Endothelial cell of umbilical vein (primary cell): ENCODE measurements at regions not wholly inside any gene's neighbourhood (a gene's known extent, or its start where the extent isn't known, plus 50 kb on each side); places are given as distances from the start of the nearest gene placed in this dataset.
"Not testable (repeated sequence)": the region's sequence is repeated elsewhere in the genome, so short reads cannot be mapped to it uniquely, and the experiment has no call there.

Experiments
- BruUV-seq: library from RNA; stranded (reverse); fragments of 400-500 nt; replicated peaks from 2 replicates; lab custom pipeline; 2021; lab: Mats Ljungman, UMichigan
- CTCF ChIA-PET: fragments of 300-600, 350-600 bp; sonication (Branson Sonifier 250); formaldehyde crosslinking; loops from one replicate; lab custom pipeline; 2021; ENCODE audit warnings: antibody characterized with exemption, inconsistent platforms; lab: Charles Lee
- POLR2A ChIA-PET: fragments of 300-600, 350-600 bp; sonication (Branson Sonifier 250); formaldehyde crosslinking; loops from one replicate; lab custom pipeline; 2021; ENCODE audit warnings: antibody characterized with exemption, inconsistent platforms; lab: Charles Lee
- DNase-seq: peaks from one replicate; pipeline ENCODE4 v3.0.0-alpha.2; 2011; ENCODE audit warnings: low read depth, low spot score
- FAIRE-seq: peaks from 2 replicates; lab custom pipeline; 2011; peaks lifted over from hg19 to GRCh38; lab: Jason Lieb, UNC
- H2AFZ ChIP-seq: 2 replicates; pipeline ENCODE4 v1.6.0; 2012; ENCODE audit warnings: low read depth, low read length, control low read depth, inconsistent platforms
- H3K27ac ChIP-seq: 2 replicates; pipeline ENCODE4 v1.5.1; 2011; ENCODE audit warnings: low read depth, mild to moderate bottlenecking, control low read depth, low read length, moderate library complexity; ENCODE audit not compliant: insufficient read depth
- H3K27me3 ChIP-seq, 2 experiments: 2 replicates each; pipeline versions ENCODE4 v1.6.0 to v1.6.1; 2011; ENCODE audit warnings: low read length in 2 of 2, mixed read lengths in 1 of 2; ENCODE audit not compliant: control insufficient read depth in 2 of 2, insufficient read depth in 2 of 2
- H3K36me3 ChIP-seq, 2 experiments: 2 replicates in 1 of 2; 3 replicates in 1 of 2; pipeline ENCODE4 v1.5.1; 2011; ENCODE audit warnings: low read length in 2 of 2, mild to moderate bottlenecking in 1 of 2, moderate library complexity in 1 of 2; ENCODE audit not compliant: control insufficient read depth in 2 of 2, insufficient read depth in 2 of 2; ENCODE audit errors: extremely low read depth in 1 of 2
- H3K4me1 ChIP-seq: 3 replicates; pipeline ENCODE4 v1.5.1; 2011; ENCODE audit warnings: mild to moderate bottlenecking, low read length; ENCODE audit not compliant: control insufficient read depth, insufficient read depth; ENCODE audit errors: extremely low read depth
- H3K4me2 ChIP-seq: 2 replicates; pipeline ENCODE4 v1.6.1; 2011; ENCODE audit warnings: low read length, control low read depth, mixed read lengths; ENCODE audit not compliant: insufficient read depth
- H3K4me3 ChIP-seq, 3 experiments: fragments of 200-600 bp in 1 of 3; sonication (generic), shearing (Covaris generic) in 1 of 3; replicated peaks in 1 of 3; 2 replicates each; pipeline ENCODE4 v1.5.1; 2011 to 2016; ENCODE audit warnings: control low read depth in 3 of 3, low read length in 3 of 3, mild to moderate bottlenecking in 2 of 3, inconsistent platforms in 1 of 3, low read depth in 1 of 3, moderate library complexity in 1 of 3; ENCODE audit not compliant: insufficient read depth in 1 of 3
- H3K79me2 ChIP-seq: 2 replicates; pipeline ENCODE4 v1.6.0; 2012; ENCODE audit warnings: low read length, inconsistent platforms; ENCODE audit not compliant: control insufficient read depth, insufficient read depth
- H3K9ac ChIP-seq: replicated peaks from 2 replicates; pipeline ENCODE3; 2011; ENCODE audit warnings: low read length, control low read depth; ENCODE audit not compliant: insufficient read depth; ENCODE audit errors: extremely low read depth
- H3K9me1 ChIP-seq: replicated peaks from 3 replicates; pipeline ENCODE4 v1.6.0; 2011; ENCODE audit warnings: mild to moderate bottlenecking, low read length; ENCODE audit not compliant: control insufficient read depth, insufficient read depth; ENCODE audit errors: extremely low read depth
- H3K9me3 ChIP-seq: replicated peaks from 2 replicates; pipeline ENCODE4 v1.5.1; 2012; ENCODE audit warnings: low read length, inconsistent platforms; ENCODE audit not compliant: control insufficient read depth, insufficient read depth
- H4K20me1 ChIP-seq: replicated peaks from 2 replicates; pipeline ENCODE3; 2011; ENCODE audit warnings: mild to moderate bottlenecking, low read length; ENCODE audit not compliant: control insufficient read depth, insufficient read depth; ENCODE audit errors: extremely low read depth
- CTCF ChIP-seq, 2 donors: IDR thresholded peaks; 1 replicate in 1 of 2; 2 replicates in 1 of 2; pipeline ENCODE4 v1.5.1; 2011; ENCODE audit warnings: low read length in 2 of 2, mild to moderate bottlenecking in 2 of 2, moderate library complexity in 2 of 2, control low read depth in 1 of 2, inconsistent platforms in 1 of 2, low read depth in 1 of 2; ENCODE audit not compliant: insufficient read depth in 1 of 2; ENCODE audit errors: extremely low read depth in 1 of 2
- EZH2 ChIP-seq: IDR thresholded peaks from 2 replicates; pipeline ENCODE4 v1.6.1; 2012; ENCODE audit warnings: borderline replicate concordance, low read depth, mild to moderate bottlenecking, moderate library complexity, low read length, inconsistent platforms; ENCODE audit not compliant: severe bottlenecking
- FOS ChIP-seq: IDR thresholded peaks from 2 replicates; pipeline ENCODE4 v1.6.1; 2011; ENCODE audit warnings: mild to moderate bottlenecking, low read length, moderate library complexity, borderline replicate concordance; ENCODE audit not compliant: insufficient read depth
- GATA2 ChIP-seq: IDR thresholded peaks from 2 replicates; pipeline ENCODE4 v1.7.0; 2011; ENCODE audit warnings: low read depth, mild to moderate bottlenecking, moderate library complexity, mixed read lengths, low read length; ENCODE audit not compliant: insufficient read length, insufficient read depth
- JUN ChIP-seq: IDR thresholded peaks from 2 replicates; pipeline ENCODE4 v1.6.1; 2011; ENCODE audit warnings: borderline replicate concordance, low read depth; ENCODE audit not compliant: insufficient read length, insufficient read depth
- MAX ChIP-seq: IDR thresholded peaks from 2 replicates; pipeline ENCODE4 v1.6.1; 2011; ENCODE audit not compliant: insufficient read depth, insufficient read length
- MYC ChIP-seq: IDR thresholded peaks from one replicate; pipeline ENCODE4 v1.6.1; 2011; ENCODE audit warnings: mild to moderate bottlenecking, low read depth, low read length
- POLR2A ChIP-seq: IDR thresholded peaks from 2 replicates; pipeline ENCODE4 v1.6.1; 2012; ENCODE audit warnings: low read depth, mild to moderate bottlenecking, control low read depth, low read length
- dilution Hi-C: fragments of 300-500 bp; cut with MboI; formaldehyde crosslinking; loops from one replicate; pipeline ENCODE4 v1.15.0; 2019; ENCODE audit warnings: low sequenced_read_pairs; ENCODE audit not compliant: extremely low pct_ligation_motif_present
- intact Hi-C: fragments of 100-400 bp; cut with micrococcal nuclease; formaldehyde crosslinking; loops from one replicate; pipeline ENCODE4 v1.10.0; 2022

- Histone ChIP-seq H3K9ac (no peak overlapping the region), H4K20me1 (no peaks in the 10 kb centered on the region), H3K36me3 (no peaks in the 10 kb centered on the region), H3K4me3 (no peak overlapping the region), H3K27me3 (no peaks in the 10 kb centered on the region), H3K9me3 (no peaks in the 10 kb centered on the region), H3K27ac (no peak overlapping the region), H3K9me1 (no peaks in the 10 kb centered on the region), H3K79me2 (no peaks in the 10 kb centered on the region), H3K4me2 (no peak overlapping the region), H3K4me1 (no peaks in the 10 kb centered on the region), H2AFZ (no peak overlapping the region)
- POLR2A ChIA-PET, result no interaction called here
- no peak for DNase-seq
- no peak for FAIRE-seq
- CTCF ChIA-PET, result no interaction called here
- dilution Hi-C loops (no loop called here), intact Hi-C loops (no loop called here)
- BruUV-seq, result no TSS peak
- no peak for TF ChIP-seq JUN
- TF ChIP-seq MYC, result no peak
- TF ChIP-seq POLR2A, result no peak
- TF ChIP-seq MAX, result no peak
- TF ChIP-seq GATA2, result no peak
- no peak for TF ChIP-seq CTCF (IDR thresholded peaks at IDR 0.05; ENCODE audit: extremely low read depth in 1 of 2, insufficient read depth in 1 of 2, low read depth in 1 of 2, low read length in 2 of 2)
- TF ChIP-seq EZH2, result no peak
- no peak for TF ChIP-seq FOS
These were observed 67.8 kb downstream of the CCDC59 start for GRCh38 chr12:82290415-82290814.

GRCh38 chr12:82281335-82281734 lies 76.9 kb downstream of the CCDC59 start:
- H2AFZ ChIP-seq, H3K4me3 ChIP-seq, H3K4me2 ChIP-seq, H3K9ac ChIP-seq, H3K9me3 ChIP-seq, H3K27ac ChIP-seq, dilution Hi-C loops, CTCF ChIA-PET, POLR2A ChIA-PET, H4K20me1 ChIP-seq, H3K79me2 ChIP-seq, H3K9me1 ChIP-seq, intact Hi-C loops, H3K36me3 ChIP-seq, H3K27me3 ChIP-seq, H3K4me1 ChIP-seq, FAIRE-seq, BruUV-seq, DNase-seq: not testable (repeated sequence)
